Calu3 (cell line): ENCODE measurements at regions not wholly inside any gene's neighbourhood (a gene's known extent, or its start where the extent isn't known, plus 50 kb on each side); places are given as distances from the start of the nearest gene placed in this dataset.

Source experiments
- BruUV-seq: library from RNA; stranded (reverse); fragments of 400-500 nt; replicated peaks from 2 replicates; lab custom pipeline; 2021; lab: Mats Ljungman, UMichigan
- CTCF ChIA-PET: fragments of 300-600 bp; sonication (Branson Sonifier 250); formaldehyde crosslinking; loops from one replicate; lab custom pipeline; 2022; ENCODE audit warnings: antibody characterized with exemption; lab: Charles Lee
- DNase-seq: peaks from one replicate; pipeline ENCODE4 v3.0.0; 2022
- H3K27ac Mint-ChIP-seq: one replicate; pipeline ENCODE4 v1.8.0; 2022; ENCODE audit warnings: mixed read lengths; ENCODE audit not compliant: unreplicated experiment
- H3K27me3 Mint-ChIP-seq: one replicate; pipeline ENCODE4 v1.8.0; 2022; ENCODE audit warnings: mixed read lengths; ENCODE audit not compliant: unreplicated experiment
- H3K36me3 Mint-ChIP-seq: one replicate; pipeline ENCODE4 v1.8.0; 2022; ENCODE audit warnings: mild to moderate bottlenecking, moderate library complexity, mixed read lengths; ENCODE audit not compliant: insufficient read depth, unreplicated experiment
- H3K4me1 Mint-ChIP-seq: one replicate; pipeline ENCODE4 v1.8.0; 2022; ENCODE audit warnings: mild to moderate bottlenecking, low read depth, mixed read lengths; ENCODE audit not compliant: unreplicated experiment
- H3K4me3 Mint-ChIP-seq: one replicate; pipeline ENCODE4 v1.8.0; 2022; ENCODE audit warnings: mild to moderate bottlenecking, low read depth, moderate library complexity, mixed read lengths; ENCODE audit not compliant: unreplicated experiment
- H3K9me3 Mint-ChIP-seq: one replicate; pipeline ENCODE4 v1.8.0; 2022; ENCODE audit warnings: low read depth, mixed read lengths; ENCODE audit not compliant: unreplicated experiment
- intact Hi-C: fragments of 100-400 bp; cut with micrococcal nuclease; formaldehyde crosslinking; loops from one replicate; pipeline ENCODE4 v1.10.0; 2022; ENCODE audit not compliant: unreplicated experiment
- TF ChIP-seq, protein P1 (sequence below): fragments of 200-600 bp; IDR thresholded peaks from one replicate; pipeline ENCODE4 v1.8.0; 2022; ENCODE audit warnings: antibody characterized with exemption; ENCODE audit not compliant: unreplicated experiment

DNA sequence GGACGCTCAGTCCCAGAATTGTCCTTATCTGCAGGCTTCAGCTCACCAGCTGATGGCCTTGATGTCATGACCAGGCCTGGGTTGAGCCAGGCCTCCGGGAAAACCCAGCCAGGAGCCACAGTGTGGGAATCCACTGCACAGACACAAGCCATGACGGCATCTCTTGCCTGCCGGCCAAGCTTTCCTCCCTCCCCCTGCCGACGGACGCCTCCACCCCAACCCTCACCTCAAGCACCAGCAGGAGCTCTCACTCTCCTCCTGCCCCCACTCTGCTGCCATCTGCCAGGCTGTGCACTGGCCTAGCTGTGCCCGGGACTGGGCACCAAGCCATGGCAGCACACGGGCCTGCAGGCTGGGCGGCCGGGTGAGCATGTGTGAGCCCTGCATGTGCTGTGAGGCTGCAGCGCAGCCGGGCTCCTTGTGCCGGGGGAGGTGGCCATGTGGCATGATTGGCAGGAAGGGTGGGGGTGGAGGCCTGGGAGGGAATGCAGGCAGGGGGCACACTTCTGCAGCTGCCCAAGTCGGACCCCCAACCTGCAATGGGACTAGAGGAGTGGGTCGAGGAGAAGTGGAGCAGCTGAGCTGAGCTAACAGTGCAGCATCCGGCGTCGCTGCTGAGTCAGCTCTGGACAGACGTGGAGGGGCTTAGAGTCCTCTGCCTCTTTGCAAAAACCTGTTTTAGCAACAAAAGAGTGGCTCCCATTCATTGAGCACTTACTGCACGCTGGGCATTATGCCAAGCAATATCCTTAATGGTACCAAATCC lies 268.5 kb downstream of the CBLN1 start:
- Mint-ChIP-seq H3K9me3 (no peaks in the 10 kb centered on the region), H3K4me1 (no peaks in the 10 kb centered on the region), H3K27ac (no peak overlapping the region), H3K36me3 (no peaks in the 10 kb centered on the region), H3K4me3 (no peak overlapping the region), H3K27me3 (no peaks in the 10 kb centered on the region)
- no TSS peak for BruUV-seq
- CTCF ChIA-PET = no interaction called here
- TF ChIP-seq, protein P1, sequence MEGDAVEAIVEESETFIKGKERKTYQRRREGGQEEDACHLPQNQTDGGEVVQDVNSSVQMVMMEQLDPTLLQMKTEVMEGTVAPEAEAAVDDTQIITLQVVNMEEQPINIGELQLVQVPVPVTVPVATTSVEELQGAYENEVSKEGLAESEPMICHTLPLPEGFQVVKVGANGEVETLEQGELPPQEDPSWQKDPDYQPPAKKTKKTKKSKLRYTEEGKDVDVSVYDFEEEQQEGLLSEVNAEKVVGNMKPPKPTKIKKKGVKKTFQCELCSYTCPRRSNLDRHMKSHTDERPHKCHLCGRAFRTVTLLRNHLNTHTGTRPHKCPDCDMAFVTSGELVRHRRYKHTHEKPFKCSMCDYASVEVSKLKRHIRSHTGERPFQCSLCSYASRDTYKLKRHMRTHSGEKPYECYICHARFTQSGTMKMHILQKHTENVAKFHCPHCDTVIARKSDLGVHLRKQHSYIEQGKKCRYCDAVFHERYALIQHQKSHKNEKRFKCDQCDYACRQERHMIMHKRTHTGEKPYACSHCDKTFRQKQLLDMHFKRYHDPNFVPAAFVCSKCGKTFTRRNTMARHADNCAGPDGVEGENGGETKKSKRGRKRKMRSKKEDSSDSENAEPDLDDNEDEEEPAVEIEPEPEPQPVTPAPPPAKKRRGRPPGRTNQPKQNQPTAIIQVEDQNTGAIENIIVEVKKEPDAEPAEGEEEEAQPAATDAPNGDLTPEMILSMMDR = no peak
- intact Hi-C loops = no loop called here
- no peak for DNase-seq

DNA sequence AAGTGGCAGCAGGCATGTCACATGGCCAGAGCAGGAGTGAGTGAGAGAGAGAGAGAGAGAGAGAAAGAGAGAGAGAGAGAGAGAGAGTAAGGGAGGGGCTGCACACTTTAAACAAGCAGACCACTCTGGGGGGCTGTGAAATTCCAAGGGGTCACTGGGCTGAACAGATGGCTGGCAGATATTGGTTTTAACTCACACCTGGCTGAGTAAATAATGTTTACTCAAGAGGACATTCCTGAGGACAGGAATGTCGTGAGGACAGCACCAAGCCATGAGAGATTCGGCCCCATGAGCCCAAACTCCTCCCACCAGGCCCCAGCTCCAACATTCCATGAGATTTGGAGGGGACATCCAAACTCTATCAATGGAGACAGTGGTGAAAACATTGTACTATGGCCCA lies 269.7 kb downstream of the CBLN1 start:
- no peak for DNase-seq
- intact Hi-C loops = no loop called here
- Mint-ChIP-seq H3K9me3 (no peaks in the 10 kb centered on the region), H3K36me3 (no peaks in the 10 kb centered on the region), H3K27me3 (peaks cover 8% of the 10 kb centered on the region), H3K27ac (no peak overlapping the region), H3K4me3 (no peak overlapping the region), H3K4me1 (no peaks in the 10 kb centered on the region)
- BruUV-seq = no TSS peak
- TF ChIP-seq, protein P1 = no peak
- CTCF ChIA-PET = no interaction called here

DNA sequence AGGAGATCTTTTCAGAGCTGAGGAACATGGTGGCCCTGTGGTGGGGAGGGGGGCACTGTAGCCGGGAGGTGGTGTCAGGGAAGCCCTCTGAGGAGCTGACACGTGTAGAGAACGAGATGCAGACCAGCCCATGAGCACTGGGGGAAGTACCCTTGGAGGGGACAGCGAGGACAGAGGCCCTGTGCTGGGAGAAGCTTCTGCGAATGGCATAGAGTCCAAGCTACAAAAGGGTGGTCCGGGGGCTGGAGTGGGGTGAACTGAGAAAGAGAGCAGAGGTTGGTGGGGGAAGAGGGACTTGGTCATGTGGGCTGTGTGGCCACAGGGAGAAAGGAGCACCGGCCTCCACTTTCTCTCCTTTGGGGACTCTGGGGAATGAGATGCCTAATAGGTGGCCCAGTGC lies 270.8 kb downstream of the CBLN1 start:
- no peaks in the 10 kb centered on the region for H3K4me1 Mint-ChIP-seq
- H3K9me3 Mint-ChIP-seq = no peaks in the 10 kb centered on the region
- TF ChIP-seq, protein P1 = no peak

DNA sequence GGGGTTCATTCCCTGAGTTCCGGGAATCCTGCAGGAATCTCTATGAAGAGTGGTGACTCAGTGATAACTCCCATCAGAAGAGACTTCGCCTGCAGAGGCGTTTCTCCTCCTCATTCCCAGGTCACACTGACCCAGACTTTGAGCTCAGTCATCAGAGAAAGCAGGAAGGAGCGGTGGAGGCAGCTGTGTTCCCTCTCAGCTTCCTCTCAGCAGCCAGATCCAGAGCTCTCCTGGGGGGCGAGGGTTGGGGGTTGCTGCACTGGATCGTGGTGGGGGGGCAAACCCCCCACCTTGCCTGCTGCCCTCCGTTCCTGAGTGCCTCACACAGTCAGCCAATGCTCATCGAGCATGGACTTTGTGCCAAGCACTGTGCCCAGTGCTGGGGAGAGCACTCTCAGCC lies 271.2 kb downstream of the CBLN1 start:
- TF ChIP-seq, protein P1 = no peak
- H3K27ac Mint-ChIP-seq = no peak overlapping the region
- no peaks in the 10 kb centered on the region for H3K4me1 Mint-ChIP-seq
- peaks cover 18% of the 10 kb centered on the region for H3K27me3 Mint-ChIP-seq
- no peak overlapping the region for H3K4me3 Mint-ChIP-seq
- CTCF ChIA-PET = interaction anchor here (0.7 kb wide), 1 partner anchor 339 kb away, joined by 6 read pairs; no protein-coding TSS in a partner anchor
- DNase-seq = no peak
- H3K36me3 Mint-ChIP-seq = no peaks in the 10 kb centered on the region
- BruUV-seq = no TSS peak
- peaks cover under 1% of the 10 kb centered on the region for H3K9me3 Mint-ChIP-seq
- intact Hi-C loops = no loop called here

More for the DNA sequence above, 270.8 kb downstream of the CBLN1 start:
- intact Hi-C loops = no loop called here
- Mint-ChIP-seq H3K4me3 (no peak overlapping the region), H3K36me3 (no peaks in the 10 kb centered on the region), H3K27me3 (peaks cover 14% of the 10 kb centered on the region), H3K27ac (no peak overlapping the region)
- CTCF ChIA-PET = no interaction called here
- DNase-seq = no peak
- BruUV-seq = no TSS peak
